Heart left ventricle (tissue), 16 donors: ENCODE measurements at regions not wholly inside any gene's neighbourhood (a gene's known extent, or its start where the extent isn't known, plus 50 kb on each side); places are given as distances from the start of the nearest gene placed in this dataset.
"Not testable (repeated sequence)": the region's sequence is repeated elsewhere in the genome, so short reads cannot be mapped to it uniquely, and the experiment has no call there.

ENCODE experiments used
- ATAC-seq, 4 donors: fragments of 200-7000 bp; cut with Tn5 transposase; one replicate each; pipeline ENCODE4 v1.9.1; 2020 to 2022; ENCODE audit warnings: moderate library complexity in 4 of 4, mild to moderate bottlenecking in 3 of 4, moderate number of reproducible peaks in 1 of 4
- DNase-seq, 5 donors: peaks; one replicate each; pipeline ENCODE4 v3.0.0-alpha.2; 2020
- H3K27ac ChIP-seq, 12 donors: fragments of 200-600 bp; sonication (generic) in 4 of 12; one replicate each; pipeline versions ENCODE4 v1.5.0 to v1.8.0; 2016 to 2022; ENCODE audit warnings: mild to moderate bottlenecking in 2 of 12
- H3K27me3 ChIP-seq, 9 donors: fragments of 200-600 bp; sonication (generic) in 2 of 9; one replicate each; pipeline versions ENCODE4 v1.5.1 to v1.8.0; 2016 to 2022; ENCODE audit warnings: mild to moderate bottlenecking in 3 of 9
- H3K36me3 ChIP-seq, 9 donors: fragments of 200-600 bp; sonication (generic) in 2 of 9; one replicate each; pipeline versions ENCODE4 v1.5.0 to v1.8.0; 2018 to 2022; ENCODE audit warnings: mild to moderate bottlenecking in 2 of 9
- H3K4me1 ChIP-seq, 12 donors: fragments of 200-600 bp; sonication (generic) in 4 of 12; one replicate each; pipeline versions ENCODE4 v1.5.0 to v1.8.0; 2016 to 2022; ENCODE audit warnings: mild to moderate bottlenecking in 3 of 12
- H3K4me3 ChIP-seq, 12 donors: fragments of 200-600 bp; sonication (generic) in 4 of 12; one replicate each; pipeline versions ENCODE4 v1.5.0 to v1.8.0; 2017 to 2022; ENCODE audit warnings: mild to moderate bottlenecking in 9 of 12, moderate library complexity in 4 of 12
- H3K9me3 ChIP-seq, 12 donors: fragments of 200-600 bp; sonication (generic) in 4 of 12; one replicate each; pipeline versions ENCODE4 v1.5.0 to v1.8.0; 2016 to 2022; ENCODE audit warnings: mild to moderate bottlenecking in 1 of 12
- CTCF ChIP-seq, 12 donors: fragments of 200-600 bp; sonication (generic) in 4 of 12; IDR thresholded peaks; one replicate each; pipeline versions ENCODE4 v1.5.0 to v1.8.0; 2018 to 2022; ENCODE audit warnings: antibody characterized with exemption in 12 of 12, mild to moderate bottlenecking in 5 of 12
- POLR2A ChIP-seq, 2 donors: fragments of 450-650 bp; IDR thresholded peaks; one replicate each; pipeline ENCODE4 v1.6.1; 2017; ENCODE audit warnings: antibody characterized with exemption in 2 of 2, mild to moderate bottlenecking in 2 of 2, moderate library complexity in 2 of 2
- WGBS, 4 donors: extraction: QIAGEN DNeasy Blood & Tissue Kit in 2 of 4; methylation state at CpG; one replicate each; pipeline versions ENCODE4 v1.1.5 to v1.1.7; 2013 to 2018; 5-methylcytosine and 5-hydroxymethylcytosine counted together
- intact Hi-C, 10 donors: fragments of 100-400 bp; cut with DNase I; formaldehyde crosslinking; loops; one replicate each; pipeline versions ENCODE4 v1.11.1 to v1.14.2; 2022
- donor health status: ischemic (EF 13 %, LVEDD 7.1; RV severe dilation, severe dysfunction).
- donor health status: healthy with polysubstance abuse.
- donor health status: DM: no; HTN: yes; CAD: no.
- donor health status: DM: no; HTN: no; CAD: no.
- donor health status: ischemic (EF 25% LVEDD 6.9; RV normal size, moderate dysfunction).
- donor health status: ischemic (EF 25% LVEDD 5.7; RV mildly dilated, moderate dysfunction).
- donor health status: healthy.
- donor health status: DM: yes; HTN: yes; CAD: no.
- donor health status: ischemic (EF 35%, LVEDD 5.7; RV mildly dilated, moderate dysfunction).
- donor health status: nonischemic (EF 11% LVEDD 7.7; RV severe dilation, severe dysfunction).
- donor health status: DM: yes; HTN: yes; CAD: no.
- donor health status: PGD.
- donor health status: ischemic (EF 29% LVEDD 5.4; RV normal size, mild dysfunction).
- donor health status: nonischemic (EF 23%, LVEDD 6.1; RV moderate dilation, normal function).

DNA sequence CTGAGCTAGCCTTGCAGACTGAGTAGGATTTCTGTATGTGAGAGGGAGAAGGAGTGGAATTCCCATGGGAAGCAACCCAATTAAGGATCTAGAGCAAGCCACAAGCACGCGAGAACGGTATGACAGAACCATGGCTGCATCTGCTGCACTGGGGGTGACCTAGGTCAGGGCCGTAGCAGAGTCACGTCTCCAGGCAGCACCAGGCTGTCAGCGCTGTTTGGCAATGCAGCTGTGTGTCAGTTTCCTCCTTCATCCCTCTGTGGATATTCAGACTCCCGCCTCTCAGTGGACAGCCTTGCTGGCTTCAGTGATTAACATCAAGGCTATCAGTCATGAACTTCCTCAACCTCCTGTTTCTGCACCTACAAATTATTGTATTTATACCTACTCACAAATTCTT is 118.1 kb upstream of the PPP2R5A start:
- intact Hi-C loops, result loop anchor here in 7 of 10 donors (2.0 to 10.0 kb wide), 8 partner anchors 60 to 120 kb away; partner anchors contain the start of gene PPP2R5A (in 6 of the 7)
- TF ChIP-seq POLR2A (IDR thresholded peaks at IDR 0.05) (no peak), CTCF (IDR thresholded peaks at IDR 0.05) (no peak)
- Histone ChIP-seq H3K4me3 (peak overlapping the region in 1 of 12 donors; percentile 1), H3K9me3 (no peaks in the 10 kb centered on the region), H3K27me3 (no peaks in the 10 kb centered on the region), H3K4me1 (peaks cover 3 to 39% (median 26%) of the 10 kb centered on the region in 12 donors), H3K36me3 (no peaks in the 10 kb centered on the region), H3K27ac (peak overlapping the region in 9 of 12 donors; percentile 6 to 45 (median 34))
- WGBS, 4 donors, result 13 to 34% (median 16%) methylated on average over 6 to 7 of the region's 7 CpGs
- DNase-seq, result peak; percentile 55 to 69 (median 62)
- peak; percentile 69 to 88 (median 78) for ATAC-seq

DNA sequence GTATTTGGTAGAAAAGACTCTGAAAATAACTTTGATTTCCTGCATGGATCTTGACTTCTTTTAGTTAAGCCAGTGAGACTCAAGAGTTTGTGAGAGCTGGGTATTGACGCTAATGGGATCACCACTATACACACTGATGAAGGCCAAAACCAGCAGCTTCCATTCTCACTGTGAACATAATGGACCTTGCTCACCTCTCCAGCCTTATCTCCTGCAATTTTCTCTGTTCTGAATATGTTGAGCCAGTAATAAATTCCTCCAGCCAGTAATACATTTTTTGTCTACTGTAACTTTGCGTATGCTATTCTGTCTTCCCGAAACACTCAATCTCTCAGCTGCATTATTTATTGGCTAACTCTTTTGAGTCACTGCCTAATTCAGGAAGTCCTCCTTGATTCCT is 111.6 kb upstream of the PPP2R5A start:
- Histone ChIP-seq H3K4me3 (no peak overlapping the region), H3K27me3 (no peaks in the 10 kb centered on the region), H3K27ac (no peak overlapping the region), H3K9me3 (no peaks in the 10 kb centered on the region), H3K36me3 (no peaks in the 10 kb centered on the region), H3K4me1 (peaks cover 0 to 5% (median 0%) of the 10 kb centered on the region in 12 donors)
- intact Hi-C loops, result no loop called here
- DNase-seq (no peak), ATAC-seq (no peak)
- 80 to 99% (median 98%) methylated on average over 3 of the region's 3 CpGs for WGBS, 4 donors
- TF ChIP-seq CTCF (IDR thresholded peaks at IDR 0.05) (no peak), POLR2A (IDR thresholded peaks at IDR 0.05) (no peak)

DNA sequence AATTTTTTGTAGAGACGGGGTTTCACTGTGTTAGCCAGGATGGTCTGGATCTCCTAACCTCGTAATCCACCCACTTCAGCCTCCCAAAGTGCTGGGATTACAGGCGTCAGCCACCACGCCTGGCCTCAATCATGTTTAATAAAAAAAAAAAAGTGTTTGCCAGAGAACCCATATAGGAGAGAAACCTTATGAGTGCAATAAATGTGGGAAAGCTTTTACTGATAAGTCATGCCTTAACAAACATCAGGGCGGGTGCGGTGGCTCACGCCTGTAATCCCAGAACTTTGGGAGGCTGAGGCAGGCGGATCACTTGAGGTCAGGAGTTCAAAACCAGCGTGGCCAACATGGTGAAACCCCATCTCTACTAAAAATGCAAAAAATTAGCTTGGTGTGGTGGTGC is 110.9 kb upstream of the PPP2R5A start:
- 95 to 98% (median 97%) methylated on average over 9 of the region's 9 CpGs for WGBS, 4 donors
- H3K4me3 ChIP-seq, H3K36me3 ChIP-seq, ATAC-seq, H3K27me3 ChIP-seq, H3K27ac ChIP-seq, H3K9me3 ChIP-seq, DNase-seq: not testable (repeated sequence)
- H3K4me1 ChIP-seq, result peaks cover 0 to 11% (median 2%) of the 10 kb centered on the region in 12 donors
- intact Hi-C loops, result loop anchor here in 1 of 10 donors (2.0 kb wide), 1 partner anchor 21 kb away; no protein-coding TSS in a partner anchor

DNA sequence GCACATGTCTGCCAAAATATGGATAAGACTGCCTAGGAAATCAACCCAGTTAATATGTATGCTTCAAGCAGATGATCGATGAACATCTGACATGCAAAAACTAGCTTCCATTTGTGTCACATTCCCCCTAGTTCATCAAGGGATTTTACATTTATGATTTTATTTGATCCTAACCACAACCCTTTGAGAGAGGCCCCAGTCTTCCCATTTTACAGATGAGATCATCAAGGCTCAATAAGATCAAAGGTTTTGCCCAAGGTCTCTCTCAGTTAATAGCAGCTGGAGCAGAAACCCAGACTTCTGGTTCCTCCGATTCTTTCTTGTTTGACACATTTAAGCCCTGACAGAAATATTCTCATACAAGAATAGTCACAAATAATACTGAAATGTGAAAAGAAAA is 107.7 kb upstream of the PPP2R5A start:
- no peak overlapping the region for H3K4me3 ChIP-seq
- ATAC-seq (no peak), DNase-seq (no peak)
- TF ChIP-seq CTCF (IDR thresholded peaks at IDR 0.05) (no peak), POLR2A (IDR thresholded peaks at IDR 0.05) (no peak)
- WGBS, 4 donors, result 97% methylated on average over 2 of the region's 2 CpGs
- H3K4me1 ChIP-seq, result peaks cover 0 to 19% (median 2%) of the 10 kb centered on the region in 12 donors
- H3K9me3 ChIP-seq, result no peaks in the 10 kb centered on the region
- no peak overlapping the region for H3K27ac ChIP-seq
- intact Hi-C loops, result no loop called here
- H3K36me3 ChIP-seq, result no peaks in the 10 kb centered on the region
- no peaks in the 10 kb centered on the region for H3K27me3 ChIP-seq

GRCh38 chr1:212178851-212179250 is 106.4 kb upstream of the PPP2R5A start:
- Histone ChIP-seq H3K36me3 (no peaks in the 10 kb centered on the region), H3K27me3 (no peaks in the 10 kb centered on the region), H3K9me3 (no peaks in the 10 kb centered on the region), H3K4me1 (peaks cover 0 to 19% (median 2%) of the 10 kb centered on the region in 12 donors), H3K4me3 (no peak overlapping the region), H3K27ac (peak overlapping the region in 1 of 12 donors; percentile 30)
- intact Hi-C loops, result no loop called here
- DNase-seq (no peak), ATAC-seq (peak in 1 of 4 donors; percentile 55)
- 44 to 64% (median 53%) methylated on average over 2 of the region's 2 CpGs for WGBS, 4 donors
- TF ChIP-seq POLR2A (IDR thresholded peaks at IDR 0.05), result no peak
- TF ChIP-seq CTCF (IDR thresholded peaks at IDR 0.05), result no peak
